SHP77 (cell line): ENCODE measurements at regions not wholly inside any gene's neighbourhood (a gene's known extent, or its start where the extent isn't known, plus 50 kb on each side); places are given as distances from the start of the nearest gene placed in this dataset.
A peak's percentile ranks its signal among the peaks of the same experiment; 100 is the strongest.

Source experiments
- DNase-seq, 2 experiments: peaks; one replicate each; lab custom pipeline; 2025; lab: John Stamatoyannopoulos, UW

DNA sequence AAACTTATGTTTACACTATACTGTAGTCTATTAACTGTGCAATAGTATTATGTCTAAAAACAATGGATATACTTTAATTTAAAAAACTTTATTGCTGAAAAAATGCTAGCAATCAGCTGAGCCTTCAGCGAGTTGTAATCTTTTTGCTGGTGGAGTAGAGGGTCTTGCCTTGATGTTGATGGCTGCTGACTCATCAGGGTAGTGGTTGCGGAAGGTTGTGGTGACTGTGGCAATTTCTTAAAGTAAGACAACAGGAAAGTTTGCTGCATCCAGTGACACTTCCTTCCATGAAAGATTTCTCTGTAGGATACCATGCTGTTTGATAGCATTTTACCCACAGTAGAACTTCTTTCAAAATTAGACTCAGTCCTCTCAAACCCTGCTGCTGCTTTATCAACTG is 234.7 kb upstream of the CSF3R start:
- no peak for DNase-seq

DNA sequence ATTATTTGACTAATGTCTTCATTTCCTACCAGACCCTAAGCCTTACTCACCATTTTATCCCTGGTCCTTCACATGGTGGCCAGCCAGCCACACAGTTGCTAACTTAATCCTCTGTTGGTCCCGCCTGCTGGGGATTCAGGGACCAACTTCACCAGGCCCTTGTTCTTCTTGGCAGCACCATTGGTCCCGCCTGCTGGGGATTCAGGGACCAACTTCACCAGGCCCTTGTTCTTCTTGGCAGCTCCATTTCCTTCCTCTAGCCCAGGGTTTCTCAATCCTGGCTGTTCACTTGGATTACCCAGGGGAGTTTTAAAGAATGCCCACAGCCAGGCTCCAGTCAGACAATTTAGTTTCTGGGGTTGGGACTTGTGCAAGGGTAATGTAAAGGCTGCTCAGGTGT is 233.1 kb upstream of the CSF3R start:
- DNase-seq, result no peak

DNA sequence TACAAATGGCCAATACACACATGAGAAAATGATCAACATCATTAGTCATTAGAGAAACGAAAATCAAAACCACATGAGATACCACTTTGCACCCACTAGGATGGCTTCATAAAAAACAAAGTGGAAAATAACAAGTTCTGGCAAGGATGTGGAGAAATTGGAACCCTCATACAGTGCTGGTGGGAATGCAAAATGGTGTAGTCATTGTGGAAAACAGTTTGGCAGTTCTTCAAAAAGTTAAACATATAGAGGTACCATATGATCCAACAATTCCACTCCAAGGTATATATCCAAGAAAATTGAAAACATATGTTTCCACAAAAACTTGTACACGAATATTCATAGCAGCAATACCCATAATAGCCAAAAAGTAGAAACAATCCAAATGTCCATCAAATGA is 231.6 kb upstream of the CSF3R start:
- DNase-seq, result no peak

DNA sequence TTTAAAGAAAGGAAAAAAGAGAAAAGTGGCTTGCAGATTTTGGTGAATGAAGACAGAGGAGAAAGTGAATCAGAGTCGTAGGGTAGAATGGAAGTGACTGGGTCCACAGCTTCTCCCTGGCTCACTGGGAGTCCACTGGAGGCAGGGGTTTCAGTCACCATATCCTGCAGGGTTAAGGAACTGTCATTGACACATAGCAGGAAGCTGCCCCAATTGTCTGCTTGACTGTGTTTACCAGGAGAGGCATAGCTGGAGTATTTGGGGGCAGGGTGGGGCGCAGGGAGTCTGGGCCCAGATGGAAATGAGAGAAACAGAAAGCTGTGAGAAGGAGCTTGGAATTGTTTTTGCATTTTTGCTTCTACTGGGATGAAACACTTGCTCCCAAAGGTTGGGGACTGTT is 228.8 kb upstream of the CSF3R start:
- DNase-seq, result no peak

DNA sequence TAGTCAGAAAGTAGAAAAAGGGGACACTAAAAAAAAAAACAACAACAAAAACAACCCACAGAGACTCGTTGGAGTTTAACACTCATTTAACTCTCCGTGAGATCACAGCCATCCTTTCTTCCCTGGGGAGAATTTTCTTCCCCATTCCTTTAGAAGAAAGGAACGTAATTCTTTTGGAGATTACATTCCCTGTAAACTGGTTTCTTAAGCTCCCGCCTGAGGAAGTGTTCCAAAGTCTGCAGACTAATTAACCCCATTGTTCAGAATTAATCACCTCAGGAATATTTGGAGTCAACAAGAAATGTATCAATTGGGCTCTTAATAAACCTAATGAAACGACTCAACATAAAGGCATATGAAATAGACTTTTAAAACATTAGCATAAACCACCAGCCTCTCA is 228.2 kb upstream of the CSF3R start:
- DNase-seq, result no peak

DNA sequence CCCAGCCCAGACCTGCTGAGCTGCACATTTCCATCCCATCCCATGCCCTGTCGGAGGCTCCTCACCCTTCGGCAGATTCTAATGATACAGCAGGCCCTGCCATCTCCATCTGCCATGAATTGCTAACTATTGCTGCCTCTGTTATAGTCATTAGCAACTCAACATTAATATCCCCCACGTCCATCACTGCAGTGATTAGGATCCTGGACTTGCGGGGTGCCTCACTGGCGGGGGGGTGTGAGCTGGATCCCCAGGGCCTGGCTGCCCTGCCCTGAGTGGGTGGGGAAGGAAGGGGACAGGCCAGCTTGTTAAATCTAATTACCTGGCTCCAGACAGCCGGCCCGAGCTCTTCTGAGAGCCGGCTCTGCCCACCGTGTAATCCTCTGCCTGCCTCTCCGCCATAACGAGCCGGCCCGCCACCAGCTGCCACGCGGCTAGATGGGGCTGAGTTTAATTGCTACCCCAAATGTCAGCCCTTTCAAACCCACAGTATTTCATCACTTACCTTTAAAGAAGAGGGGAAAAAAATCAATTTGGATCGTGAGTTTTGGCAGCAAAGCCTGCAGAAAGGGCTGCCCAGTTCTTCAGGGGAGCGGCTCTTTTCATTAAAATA is 227.3 kb upstream of the CSF3R start:
- DNase-seq, result no peak

DNA sequence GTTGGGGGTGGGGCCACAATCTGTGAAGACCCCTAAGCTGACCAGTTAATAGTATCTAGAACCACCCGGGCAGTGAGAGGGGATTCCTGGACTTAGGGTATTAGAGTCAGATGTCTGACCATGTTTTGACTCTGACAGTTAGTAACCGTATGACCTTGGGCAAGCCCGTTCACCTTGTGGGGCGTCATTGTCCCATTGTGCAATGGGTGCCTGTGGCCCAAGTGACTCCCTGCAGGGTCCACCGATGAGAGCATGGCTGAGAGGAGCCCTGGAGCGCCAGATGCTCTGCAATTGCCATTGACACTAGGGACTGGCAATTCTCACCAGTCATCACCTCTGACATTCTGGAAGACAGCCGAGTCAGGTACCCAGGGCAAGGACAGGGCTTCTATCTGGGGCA is 225.9 kb upstream of the CSF3R start:
- no peak for DNase-seq

DNA sequence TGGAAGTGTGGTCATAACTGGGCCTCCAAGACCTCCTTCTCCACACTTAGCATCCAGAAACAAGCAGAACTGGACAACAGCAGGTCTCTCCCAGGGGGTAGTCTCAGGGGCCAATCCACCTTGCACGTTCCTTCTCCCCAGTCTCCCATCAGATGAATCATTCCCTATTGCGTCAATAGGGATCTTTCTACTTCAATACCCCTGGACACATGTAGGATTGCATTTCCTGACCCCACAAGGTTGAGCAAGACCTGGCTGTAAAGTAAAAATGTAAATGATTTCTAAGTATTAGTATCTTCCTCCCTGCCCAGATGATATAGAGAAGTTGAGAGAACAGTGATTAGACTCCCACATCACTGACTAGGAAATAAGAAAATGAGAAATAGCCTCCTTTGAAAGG is 224.5 kb upstream of the CSF3R start:
- DNase-seq, result no peak

DNA sequence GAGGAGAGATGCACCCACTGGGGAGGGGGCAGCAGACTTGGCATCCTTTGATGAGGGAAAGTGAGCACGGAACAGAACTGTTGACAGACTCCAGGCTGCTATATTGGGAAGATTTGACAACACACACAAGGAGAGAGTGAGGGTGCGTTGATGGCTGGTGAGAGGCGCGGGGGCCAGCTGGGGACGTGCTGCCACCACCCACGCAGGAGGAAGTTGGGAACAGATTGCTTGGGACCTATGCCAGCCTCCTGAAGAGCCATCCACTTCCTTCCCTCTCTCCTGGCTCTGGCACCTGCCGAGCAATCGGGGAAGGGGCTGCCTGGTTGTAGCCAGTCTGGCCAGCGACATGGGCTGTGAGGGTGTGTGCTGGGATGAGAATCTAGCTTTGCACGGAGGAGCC is 223.7 kb upstream of the CSF3R start:
- DNase-seq, result no peak

DNA sequence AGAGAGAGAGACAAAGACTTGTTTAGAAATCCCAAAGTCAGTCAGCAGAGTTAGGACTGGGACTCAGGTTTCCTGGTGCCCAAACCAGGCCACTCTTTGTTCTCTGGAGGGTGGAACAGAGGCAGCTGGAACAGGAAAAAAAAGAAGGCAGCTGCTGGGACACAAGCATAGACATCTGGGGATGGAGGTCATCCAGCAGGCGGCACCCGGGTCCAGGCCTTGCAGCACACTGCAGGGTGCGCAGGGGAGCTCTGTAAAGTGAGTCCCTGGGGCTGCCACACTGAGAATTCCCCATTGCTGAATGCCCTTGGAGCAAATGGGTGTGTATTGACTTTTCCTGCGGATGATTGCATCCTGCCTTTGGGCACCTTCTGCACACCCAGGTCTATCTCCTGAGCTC is 222.9 kb upstream of the CSF3R start:
- peak; percentile 57 to 61 for DNase-seq

DNA sequence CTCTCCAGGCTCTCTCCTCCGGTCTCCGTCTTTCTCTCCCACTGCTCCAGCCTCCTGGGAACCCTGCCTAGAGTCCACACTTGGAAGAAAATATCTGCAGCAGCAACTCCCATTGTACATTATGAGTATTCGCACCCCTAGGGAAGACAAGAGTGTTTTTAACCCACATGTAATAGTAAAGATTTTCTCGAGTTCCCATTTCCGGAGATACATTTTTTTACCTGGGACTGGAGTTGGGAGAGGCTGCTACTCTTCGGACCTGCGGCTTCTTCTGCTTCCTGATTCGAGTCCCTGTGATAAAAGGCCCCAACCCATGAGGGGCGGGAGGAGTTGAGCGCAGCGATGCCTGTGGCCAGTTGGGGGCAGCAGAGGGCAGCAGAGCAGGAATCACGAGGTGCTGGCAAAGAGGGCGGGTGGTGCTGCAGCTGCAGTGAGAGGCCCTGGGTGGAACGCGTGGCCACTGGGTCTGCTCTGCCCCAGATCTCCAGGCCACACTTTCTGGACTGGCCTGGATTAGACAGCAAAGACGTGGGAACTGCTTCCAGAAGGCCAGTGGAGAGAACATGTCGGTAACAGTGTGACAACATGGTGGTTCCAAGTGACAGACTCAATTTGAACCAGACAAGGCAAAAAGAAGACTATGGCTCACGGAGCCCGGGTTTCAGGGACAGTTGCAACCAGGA is 221.0 kb upstream of the CSF3R start:
- peak; percentile 44 to 70 for DNase-seq

DNA sequence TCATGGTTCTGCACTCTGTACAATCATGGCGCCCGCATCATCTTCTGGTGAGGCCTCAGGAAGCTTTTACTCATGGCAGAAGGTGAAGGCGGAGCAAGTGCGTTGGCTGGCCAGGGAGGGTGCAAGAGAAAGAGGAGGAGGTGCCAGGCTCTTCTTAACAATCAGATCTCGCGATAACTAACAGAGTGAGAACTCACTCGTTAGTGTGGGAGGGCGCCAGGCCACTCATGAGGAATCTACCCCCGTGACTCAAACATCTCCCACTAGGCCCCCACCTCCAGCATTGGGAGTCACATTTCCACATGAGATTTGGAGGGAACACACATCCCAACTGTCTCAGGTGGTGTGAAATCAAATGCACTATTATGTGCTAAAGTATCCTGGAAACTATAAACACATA is 220.2 kb upstream of the CSF3R start:
- no peak for DNase-seq

DNA sequence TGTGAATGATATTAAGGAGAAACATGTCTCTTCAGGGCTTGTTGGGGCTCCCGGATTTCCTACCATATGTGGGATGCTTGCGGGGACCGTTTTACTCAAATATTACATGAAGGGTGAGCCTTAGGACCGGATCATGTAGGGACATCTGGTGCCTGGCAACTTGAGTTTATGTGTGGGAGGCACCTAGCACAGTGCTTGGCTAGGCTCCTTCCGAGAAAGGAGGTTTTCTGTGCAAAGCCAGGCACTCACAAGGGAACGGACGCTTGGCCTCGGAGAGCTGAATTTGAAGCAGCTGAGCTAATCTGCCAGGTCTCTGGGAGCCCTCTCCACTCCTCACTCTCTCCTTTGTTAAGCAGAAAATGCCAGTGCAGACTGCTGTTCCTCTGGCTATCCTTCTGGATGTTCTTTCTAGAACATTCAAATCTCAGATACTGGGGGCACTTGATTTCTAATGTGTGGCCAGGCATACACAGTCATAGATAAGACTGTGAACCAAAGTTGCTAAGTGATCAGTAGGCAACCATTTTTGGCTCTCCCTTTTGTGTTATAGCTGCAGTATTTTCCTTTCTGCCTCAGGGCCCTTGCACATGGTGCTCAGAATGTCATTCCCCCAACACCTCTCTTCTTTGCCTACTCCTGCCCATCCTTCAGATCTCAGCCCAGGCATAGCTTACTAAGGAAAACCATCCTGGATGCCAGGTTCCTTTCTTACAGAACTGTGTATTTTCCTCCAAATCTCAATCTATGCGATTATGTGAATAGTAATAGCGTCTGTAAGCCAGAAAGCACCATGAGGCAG is 216.6 kb upstream of the CSF3R start:
- DNase-seq, result no peak

DNA sequence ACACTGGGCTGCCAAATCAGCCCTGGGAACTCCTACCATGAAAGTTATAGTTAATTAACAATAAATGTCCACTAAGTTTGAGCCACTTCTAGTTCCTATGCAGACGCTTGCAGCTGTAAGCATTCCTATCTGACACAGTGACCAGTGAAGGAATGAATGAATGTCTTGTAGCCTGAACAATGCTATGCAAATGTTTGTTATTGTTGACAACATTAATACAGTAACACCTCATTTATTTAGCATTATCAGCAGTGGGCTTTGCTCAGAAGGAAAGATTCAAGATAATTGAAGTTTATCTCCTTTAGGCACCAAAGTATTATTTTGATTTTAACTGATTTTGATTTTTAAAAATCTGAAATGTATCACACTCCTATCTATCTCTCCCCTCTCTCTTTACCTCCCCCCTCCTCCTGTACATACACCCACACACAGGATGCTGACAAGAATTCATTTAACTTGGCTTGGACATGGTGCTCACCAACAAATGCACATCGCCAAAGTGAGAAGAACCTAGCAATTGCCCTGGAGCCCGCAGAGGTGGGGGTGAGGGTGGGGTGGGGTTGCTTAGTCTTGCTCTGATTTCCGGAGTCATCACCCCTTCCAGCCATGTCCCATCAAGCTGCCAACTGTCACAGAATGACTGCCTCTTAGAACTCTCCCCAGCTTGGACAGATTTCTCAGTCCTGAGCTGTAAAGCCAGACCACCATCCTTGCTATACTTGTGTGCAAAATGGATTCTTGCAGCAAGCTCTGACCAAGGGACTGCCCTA is 215.3 kb upstream of the CSF3R start:
- DNase-seq, result no peak

DNA sequence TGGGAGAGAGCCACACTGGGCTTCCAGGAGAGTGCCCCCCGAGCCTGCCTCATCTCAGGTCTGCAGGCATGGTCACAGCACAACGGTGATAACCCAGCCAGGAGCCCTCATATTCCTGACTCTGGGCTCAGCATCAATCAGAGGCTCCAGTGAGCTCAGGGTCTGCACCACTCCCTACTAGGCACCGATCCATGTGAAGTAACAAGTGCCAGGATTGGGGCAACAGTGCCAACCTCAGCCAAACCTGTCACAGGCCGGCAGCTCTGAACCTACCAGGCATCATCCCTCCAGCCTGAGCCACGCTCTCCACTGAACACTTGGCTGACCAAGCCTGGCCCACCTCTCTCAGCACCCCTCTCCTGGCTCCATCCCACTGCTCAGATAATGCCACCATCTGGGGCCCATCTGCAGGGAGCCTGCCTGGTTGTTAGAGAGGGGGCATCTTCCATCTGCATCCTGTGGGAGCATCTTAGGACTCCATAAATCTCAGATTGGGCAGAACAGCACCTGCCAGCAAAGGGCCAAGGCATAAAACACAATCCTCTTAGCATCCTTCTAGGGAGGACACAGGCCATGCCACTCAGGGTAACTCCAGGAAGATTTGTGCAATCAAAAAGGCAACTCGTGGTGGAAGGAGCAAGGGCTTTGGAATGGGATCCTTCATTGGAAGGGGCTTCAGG is 213.7 kb upstream of the CSF3R start:
- no peak for DNase-seq

DNA sequence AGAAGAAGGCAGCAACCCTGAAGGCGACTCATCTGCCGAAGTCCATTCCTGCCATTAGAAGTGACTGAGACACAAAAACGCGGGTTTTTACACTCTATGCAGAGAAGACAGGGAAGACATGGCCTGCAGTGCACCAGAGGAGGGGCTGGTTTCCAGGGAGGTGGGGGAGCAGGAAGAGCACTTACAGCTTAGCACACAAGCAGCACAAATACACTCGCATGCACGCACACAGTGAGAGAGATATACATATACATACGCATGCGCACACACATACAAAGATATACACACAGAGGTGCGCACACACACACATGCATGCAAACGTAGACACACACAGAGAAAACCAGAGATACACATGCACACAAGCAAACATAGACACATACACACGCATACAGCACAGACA is 210.9 kb upstream of the CSF3R start:
- no peak for DNase-seq

DNA sequence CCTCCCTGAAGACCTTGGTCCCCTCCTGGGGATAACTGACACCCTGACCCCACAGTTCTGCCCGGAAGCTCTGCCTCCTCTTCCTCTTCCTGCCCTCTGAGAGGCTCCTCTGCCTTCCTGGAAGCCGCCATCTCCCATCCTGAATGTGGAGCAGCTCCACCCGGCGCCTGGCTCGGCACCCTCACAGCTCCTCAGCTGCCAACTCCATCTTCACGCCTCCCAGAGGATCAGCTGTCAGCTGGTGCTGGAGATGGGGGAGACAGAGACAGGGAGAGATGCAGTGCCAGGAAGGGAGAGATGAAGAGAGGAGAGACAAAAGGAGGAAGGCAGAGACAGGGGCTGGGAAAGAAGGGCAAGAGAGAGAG is 210.4 kb upstream of the CSF3R start:
- no peak for DNase-seq

DNA sequence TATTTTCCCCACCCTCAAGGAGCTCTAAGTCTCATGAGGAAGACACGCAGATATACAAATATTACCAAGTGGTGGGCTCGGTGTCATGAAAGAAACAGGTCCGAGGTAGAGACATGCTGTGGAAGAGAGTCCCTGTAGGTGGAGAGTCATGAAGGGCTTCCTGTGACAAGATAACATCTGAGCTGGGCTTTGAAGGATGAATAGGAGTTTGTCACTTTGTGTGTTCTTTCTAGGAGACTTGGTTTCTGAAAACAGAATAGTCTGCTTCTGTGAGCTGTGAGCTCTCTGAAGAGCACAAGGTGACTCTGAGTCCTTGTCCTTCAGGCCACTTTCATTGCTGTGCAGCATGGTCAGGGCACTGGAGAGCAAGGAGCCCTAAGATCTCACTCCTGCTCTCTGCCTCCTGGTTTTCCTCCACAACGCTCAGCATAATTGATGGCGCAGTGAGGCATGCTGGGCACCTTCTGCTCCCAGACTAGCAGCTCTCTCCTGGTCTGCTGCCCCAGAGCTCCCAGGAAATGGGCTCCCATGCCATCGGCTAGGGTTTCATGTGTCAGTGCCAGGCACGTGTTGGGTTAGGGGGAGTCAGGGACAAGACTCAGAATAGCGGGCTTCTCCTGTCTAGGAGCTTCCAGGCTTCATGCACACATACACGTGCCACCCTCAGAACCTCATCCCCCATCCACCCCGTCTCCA is 209.9 kb upstream of the CSF3R start:
- no peak for DNase-seq

DNA sequence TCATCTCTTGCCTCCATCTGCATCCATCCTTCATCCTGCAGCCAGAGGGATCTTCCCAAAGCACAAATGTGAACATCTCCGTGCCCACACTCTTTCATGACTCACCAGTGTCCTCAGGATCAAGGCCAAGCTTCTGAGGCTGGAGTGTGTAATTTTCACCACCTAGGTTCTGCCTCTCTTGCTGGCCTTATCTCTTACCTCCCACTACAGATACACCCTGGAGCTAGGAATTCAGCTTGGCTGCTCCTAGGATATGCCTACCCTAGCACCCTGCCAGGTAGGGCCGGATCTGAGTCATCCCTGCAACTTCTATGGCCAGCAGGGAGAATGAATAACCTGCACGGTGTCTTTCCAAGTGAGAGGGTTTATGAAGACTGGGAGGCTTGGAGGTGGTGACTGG is 208.7 kb upstream of the CSF3R start:
- DNase-seq, result no peak

DNA sequence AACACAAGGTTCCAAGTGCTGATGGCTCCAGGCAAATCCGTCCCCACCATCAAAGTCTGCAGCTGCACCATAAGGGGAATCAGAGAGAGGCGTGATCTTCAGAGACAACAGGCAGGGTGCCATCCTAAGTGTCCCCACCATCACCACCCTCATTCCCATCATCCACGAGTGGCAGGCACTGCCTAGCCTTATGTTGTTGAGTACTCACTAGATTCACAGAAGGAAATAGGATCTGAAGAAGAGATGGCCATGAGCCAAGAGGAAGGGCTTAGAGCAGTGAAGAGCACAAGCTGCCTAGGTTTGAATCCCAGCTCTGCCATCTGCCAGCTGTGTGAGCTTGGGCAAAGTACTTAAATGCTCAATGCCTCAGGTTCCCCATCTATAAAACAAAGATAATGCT is 207.3 kb upstream of the CSF3R start:
- no peak for DNase-seq

DNA sequence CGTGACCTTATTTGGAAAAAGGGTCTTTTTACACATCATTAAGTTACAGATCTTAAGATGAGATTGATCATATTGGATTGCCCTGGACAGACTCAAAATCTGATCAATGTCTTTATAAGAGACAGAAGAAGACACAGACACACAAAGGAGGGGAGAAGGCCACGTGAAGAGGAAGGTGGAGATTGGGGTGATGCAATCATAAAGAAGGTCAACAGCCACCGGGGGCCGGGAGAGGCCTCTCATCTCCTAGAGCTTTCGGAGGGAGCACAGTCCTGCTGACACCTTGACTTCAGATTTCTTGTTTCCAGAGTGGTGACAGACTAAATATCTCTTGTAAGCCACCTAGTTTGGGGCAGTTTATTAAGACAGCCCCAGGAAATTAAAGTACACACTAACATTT is 204.6 kb upstream of the CSF3R start:
- no peak for DNase-seq
